GM04504 (cell line): ENCODE measurements at regions not wholly inside any gene's neighbourhood (a gene's known extent, or its start where the extent isn't known, plus 50 kb on each side); places are given as distances from the start of the nearest gene placed in this dataset.

Experiments used
- DNase-seq: peaks from one replicate; pipeline ENCODE4 v3.0.0-alpha.2; 2012; ENCODE audit warnings: low read depth

GRCh38 chr1:219316066-219316465, 142.4 kb downstream of the LYPLAL1 start:
- no peak for DNase-seq

DNA sequence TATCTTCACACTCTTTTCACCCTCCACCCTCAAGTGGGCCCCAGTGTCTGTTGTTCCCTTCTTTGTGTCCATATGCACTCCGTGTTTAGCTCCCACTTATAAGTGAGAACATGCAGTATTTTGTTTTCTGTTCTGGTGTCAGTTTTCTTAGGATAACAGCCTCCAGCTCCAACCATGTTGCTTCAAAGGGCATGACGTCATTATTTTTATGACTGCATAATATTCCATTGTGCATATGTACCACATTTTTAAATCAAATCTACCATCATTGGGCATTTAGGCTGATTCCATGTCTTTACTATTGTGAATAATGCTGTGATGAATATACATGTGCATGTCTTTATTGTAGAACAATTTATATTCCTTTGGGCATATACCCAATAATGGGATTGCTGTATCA, 140.3 kb downstream of the LYPLAL1 start:
- DNase-seq, result no peak

DNA sequence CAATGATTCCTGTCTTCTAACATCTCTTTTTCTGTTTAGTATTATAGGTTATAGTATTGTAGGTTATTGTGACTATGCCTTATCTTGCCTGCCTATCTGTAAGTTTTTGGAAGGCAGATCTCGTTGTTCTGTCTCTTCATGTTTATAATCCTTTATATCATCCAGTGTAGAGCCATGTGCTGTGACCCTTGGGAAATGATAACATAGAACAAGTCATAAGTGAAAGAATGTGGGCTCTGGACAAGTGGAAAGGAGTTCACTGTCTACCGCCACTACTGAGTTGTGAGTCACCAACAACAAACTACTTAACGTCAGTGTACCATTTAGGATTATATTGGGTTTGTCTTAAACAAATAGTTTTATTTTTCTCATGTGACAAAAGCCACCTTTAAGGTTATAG, 139.3 kb downstream of the LYPLAL1 start:
- no peak for DNase-seq

DNA sequence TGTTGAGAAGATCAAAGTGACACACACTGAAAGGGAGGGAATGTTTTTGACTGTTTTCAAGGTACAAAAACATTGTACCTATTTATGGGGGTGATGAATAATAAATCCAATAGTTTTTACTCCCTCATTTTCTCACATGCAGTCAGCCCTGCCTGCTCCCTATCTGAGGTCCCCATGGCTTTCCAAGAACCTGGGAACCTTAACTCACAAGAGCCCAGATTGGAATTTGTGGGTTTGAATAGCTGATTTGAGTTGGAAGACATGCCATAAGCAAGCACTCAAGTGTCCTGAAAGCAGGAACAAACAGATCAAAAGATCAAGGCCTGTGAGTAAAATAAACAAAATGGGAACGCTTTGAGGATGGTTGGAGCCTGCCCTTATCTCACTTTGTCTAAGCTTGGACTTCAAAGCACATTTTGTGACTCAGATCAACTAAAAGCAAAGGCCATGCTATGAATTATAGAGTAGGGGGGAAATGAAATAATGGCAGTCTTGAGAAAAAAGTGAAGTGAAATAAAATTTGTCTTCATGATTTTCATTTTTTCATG, 136.6 kb downstream of the LYPLAL1 start:
- DNase-seq, result no peak

- DNase-seq, result no peak
Observed at GRCh38 chr1:219308367-219308766, 134.7 kb downstream of the LYPLAL1 start.

- no peak for DNase-seq
Observed at GRCh38 chr1:219304227-219305226, 130.8 kb downstream of the LYPLAL1 start.

GRCh38 chr1:219302697-219303096, 129.0 kb downstream of the LYPLAL1 start:
- no peak for DNase-seq

- DNase-seq, result no peak
Observed at GRCh38 chr1:219299420-219299819, 125.7 kb downstream of the LYPLAL1 start.

GRCh38 chr1:219298571-219299148, 125.0 kb downstream of the LYPLAL1 start:
- peak; percentile 27 for DNase-seq

DNA sequence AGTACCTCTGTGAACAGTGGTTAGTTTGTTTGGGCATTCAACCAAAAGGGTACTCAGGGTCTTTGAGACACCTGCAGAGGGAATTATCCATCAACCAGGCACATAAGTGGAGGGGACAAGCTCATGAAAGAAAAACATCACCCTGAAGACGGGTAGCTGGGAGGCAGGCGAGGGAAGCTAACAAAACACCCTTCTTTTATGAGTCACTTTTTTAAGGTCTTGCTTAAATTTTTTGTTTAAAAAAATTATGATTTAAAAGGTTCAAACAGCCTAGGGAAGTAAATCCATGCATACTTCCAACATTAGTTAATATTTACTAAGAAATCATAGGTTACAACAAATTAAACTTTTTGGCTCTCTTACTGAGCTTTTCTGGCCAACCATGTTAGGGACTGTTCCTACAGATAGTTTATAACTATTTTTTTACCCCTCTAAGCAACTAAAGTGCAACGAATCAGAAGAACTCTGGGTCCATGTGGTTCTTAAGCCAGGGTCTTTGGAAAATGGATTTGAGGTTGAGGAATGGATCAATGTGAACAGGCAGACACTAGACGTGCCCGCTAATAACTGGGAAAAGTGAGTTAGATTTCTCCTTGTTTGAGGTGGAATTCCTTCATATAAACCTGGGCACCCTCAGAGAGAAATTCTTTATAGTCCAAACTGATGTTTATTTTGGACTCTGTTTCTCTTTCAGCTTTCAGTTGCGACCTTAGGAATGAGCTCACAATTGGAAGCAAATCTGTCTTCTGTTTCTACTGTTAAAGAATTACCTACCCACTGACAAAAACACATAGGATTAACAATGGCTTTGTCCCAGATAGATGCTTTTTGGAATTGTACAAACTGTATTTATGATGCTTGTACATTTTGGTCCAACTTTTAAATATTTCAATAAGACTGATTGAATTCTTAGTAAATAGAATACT, 123.0 kb downstream of the LYPLAL1 start:
- DNase-seq, result no peak

DNA sequence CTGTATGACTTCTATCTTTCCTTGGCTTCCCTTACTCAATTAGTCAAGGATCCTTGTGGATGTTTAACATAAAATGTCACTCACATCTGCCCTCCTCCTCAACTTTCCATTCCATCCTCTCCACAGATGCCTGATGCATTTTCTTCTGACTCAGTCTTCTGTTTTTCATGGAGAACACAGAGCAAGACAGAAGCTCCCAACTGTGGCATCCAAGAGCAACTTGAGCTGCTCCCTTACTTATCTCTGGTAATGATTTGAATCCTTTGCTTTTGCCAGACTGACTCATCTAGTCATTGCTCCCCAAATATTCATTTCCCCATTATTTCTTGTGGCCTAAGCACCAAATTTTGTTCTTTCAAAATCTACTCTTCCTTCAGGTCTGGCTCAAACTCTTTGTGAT, 120.6 kb downstream of the LYPLAL1 start:
- no peak for DNase-seq

- no peak for DNase-seq
Observed at GRCh38 chr1:219293410-219293809, 119.7 kb downstream of the LYPLAL1 start.

GRCh38 chr1:219292999-219293398, 119.3 kb downstream of the LYPLAL1 start:
- no peak for DNase-seq

GRCh38 chr1:219292341-219292740, 118.7 kb downstream of the LYPLAL1 start:
- no peak for DNase-seq

- no peak for DNase-seq
Observed at GRCh38 chr1:219289171-219289570, 115.5 kb downstream of the LYPLAL1 start.

GRCh38 chr1:219283541-219283940, 109.9 kb downstream of the LYPLAL1 start:
- no peak for DNase-seq

DNA sequence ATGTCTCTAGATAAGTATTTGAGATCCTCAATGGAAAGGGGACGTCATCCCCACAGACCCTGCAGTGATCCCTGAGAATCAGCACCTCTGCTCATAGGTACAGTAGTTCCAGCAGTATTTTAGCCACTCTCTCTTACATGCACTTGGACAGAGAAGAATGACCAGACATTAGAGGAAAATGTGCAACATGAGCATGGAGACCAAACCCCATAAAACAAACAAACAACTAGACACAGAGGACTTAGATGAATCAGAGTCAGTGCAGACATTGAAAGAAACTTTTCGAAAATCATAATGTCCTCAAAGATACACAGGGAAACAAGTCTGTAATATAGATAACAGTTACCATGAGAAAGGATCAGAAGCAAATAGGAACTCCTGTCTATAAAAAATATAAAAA, 108.2 kb downstream of the LYPLAL1 start:
- DNase-seq, result no peak

- DNase-seq, result no peak
Observed at GRCh38 chr1:219279017-219279770, 105.5 kb downstream of the LYPLAL1 start.

DNA sequence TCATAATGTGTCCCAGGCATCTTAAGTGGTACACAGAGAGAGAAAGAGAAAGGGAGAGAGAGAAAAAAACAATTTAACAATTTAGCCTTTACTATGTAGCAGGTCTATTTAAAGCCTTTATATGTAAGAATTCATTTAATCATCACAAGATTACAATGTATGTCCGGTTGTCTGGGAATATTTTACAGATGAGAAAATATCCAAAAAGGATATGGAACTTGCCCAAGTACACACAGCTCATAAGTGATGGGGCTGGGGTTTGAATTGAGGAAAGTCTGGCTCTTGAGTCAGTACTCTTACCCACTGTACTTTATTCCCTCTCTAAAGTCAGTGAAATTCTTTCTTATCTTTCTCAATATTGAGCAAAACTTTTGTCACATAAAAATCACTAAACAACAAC, 104.6 kb downstream of the LYPLAL1 start:
- DNase-seq, result no peak

- no peak for DNase-seq
Observed at GRCh38 chr1:219277304-219278105, 103.8 kb downstream of the LYPLAL1 start.
